IMR-90 (cell line): ENCODE measurements at regions not wholly inside any gene's neighbourhood (a gene's known extent, or its start where the extent isn't known, plus 50 kb on each side); places are given as distances from the start of the nearest gene placed in this dataset.

Source experiments
- ATAC-seq: fragments of 200-7000 bp; cut with Tn5 transposase; 2 replicates; pipeline ENCODE4 v1.9.1; 2020; ENCODE audit warnings: low read depth, mild to moderate bottlenecking, moderate library complexity
- BruUV-seq: library from RNA; stranded (reverse); fragments of 400-500 nt; replicated peaks from 2 replicates; lab custom pipeline; 2021; lab: Mats Ljungman, UMichigan
- CTCF ChIA-PET: fragments of 300-600 bp; formaldehyde crosslinking; extraction: SDS; loops from one replicate; lab custom pipeline; 2021; ENCODE audit warnings: antibody characterized with exemption; lab: Yijun Ruan, JAX
- POLR2A ChIA-PET: fragments of 300-600 bp; sonication (Branson Sonifier 250); formaldehyde crosslinking; loops from one replicate; lab custom pipeline; 2022; ENCODE audit warnings: antibody characterized with exemption; ENCODE audit not compliant: unreplicated experiment; lab: Charles Lee
- DNase-seq: peaks from one replicate; pipeline ENCODE4 v3.0.0; 2013
- H2AFZ ChIP-seq: replicated peaks from 2 replicates; pipeline ENCODE3; 2013; ENCODE audit warnings: low read length, mild to moderate bottlenecking; ENCODE audit not compliant: poor library complexity
- H2AK5ac ChIP-seq: 2 replicates; pipeline ENCODE4 v1.6.1; 2013; ENCODE audit warnings: low read depth, low read length, inconsistent platforms
- H2AK9ac ChIP-seq: replicated peaks from 2 replicates; pipeline ENCODE3; 2013; ENCODE audit warnings: mild to moderate bottlenecking, low read depth, low read length, moderate library complexity; ENCODE audit not compliant: poor library complexity
- H2BK120ac ChIP-seq: 2 replicates; pipeline ENCODE4 v1.6.1; 2013; ENCODE audit warnings: low read depth, low read length, inconsistent platforms
- H2BK15ac ChIP-seq: 3 replicates; pipeline ENCODE4 v1.6.1; 2013; ENCODE audit warnings: low read depth, low read length, inconsistent platforms
- H2BK20ac ChIP-seq: 2 replicates; pipeline ENCODE4 v1.6.1; 2013; ENCODE audit warnings: low read depth, mild to moderate bottlenecking, inconsistent platforms, low read length, moderate library complexity
- H2BK5ac ChIP-seq: 2 replicates; pipeline ENCODE4 v1.6.1; 2013; ENCODE audit warnings: mild to moderate bottlenecking, low read depth, low read length, inconsistent platforms; ENCODE audit not compliant: poor library complexity, severe bottlenecking
- H3K14ac ChIP-seq: replicated peaks from 2 replicates; pipeline ENCODE4 v1.6.1; 2013; ENCODE audit warnings: low read depth, low read length, inconsistent platforms
- H3K18ac ChIP-seq: 2 replicates; pipeline ENCODE4 v1.6.1; 2013; ENCODE audit warnings: low read depth, low read length, control low read depth
- H3K23ac ChIP-seq: 2 replicates; pipeline ENCODE4 v1.6.1; 2013; ENCODE audit warnings: low read depth, low read length, inconsistent platforms
- H3K27ac ChIP-seq: 2 replicates; pipeline ENCODE4 v1.5.1; 2013; ENCODE audit warnings: mild to moderate bottlenecking, control low read depth, low read length; ENCODE audit not compliant: insufficient read depth
- H3K27me3 ChIP-seq: 2 replicates; pipeline ENCODE4 v1.6.1; 2013; ENCODE audit warnings: low read length; ENCODE audit not compliant: control insufficient read depth, insufficient read depth
- H3K36me3 ChIP-seq: 2 replicates; pipeline ENCODE4 v1.6.1; 2013; ENCODE audit warnings: low read length, mixed read lengths; ENCODE audit not compliant: control insufficient read depth, insufficient read depth
- H3K4ac ChIP-seq: 2 replicates; pipeline ENCODE4 v1.6.1; 2013; ENCODE audit warnings: low read depth, low read length, inconsistent platforms
- H3K4me1 ChIP-seq: 2 replicates; pipeline ENCODE4 v1.6.1; 2013; ENCODE audit warnings: low read length, mixed read lengths; ENCODE audit not compliant: control insufficient read depth, insufficient read depth
- H3K4me2 ChIP-seq: 2 replicates; pipeline ENCODE4 v1.6.1; 2013; ENCODE audit warnings: low read depth, mild to moderate bottlenecking, control low read depth, low read length, moderate library complexity
- H3K4me3 ChIP-seq: 2 replicates; pipeline ENCODE4 v1.5.1; 2013; ENCODE audit warnings: low read depth, mild to moderate bottlenecking, control low read depth, low read length, moderate library complexity; ENCODE audit not compliant: insufficient read depth
- H3K56ac ChIP-seq: 2 replicates; pipeline ENCODE4 v1.6.1; 2013; ENCODE audit warnings: low read length, inconsistent platforms; ENCODE audit not compliant: insufficient read depth; ENCODE audit errors: extremely low read depth
- H3K79me1 ChIP-seq, 2 experiments: 2 replicates each; pipeline ENCODE4 v1.6.1; 2013; ENCODE audit warnings: low read length in 2 of 2, inconsistent platforms in 1 of 2, low read depth in 1 of 2
- H3K9ac ChIP-seq: 2 replicates; pipeline ENCODE4 v1.6.1; 2013; ENCODE audit warnings: low read depth, low read length, control low read depth
- H3K9me1 ChIP-seq: 2 replicates; pipeline ENCODE4 v1.6.1; 2013; ENCODE audit warnings: low read length, inconsistent platforms; ENCODE audit not compliant: insufficient read depth
- H3K9me3 ChIP-seq: 2 replicates; pipeline ENCODE4 v1.6.1; 2013; ENCODE audit warnings: low read length; ENCODE audit not compliant: control insufficient read depth, insufficient read depth
- H4K20me1 ChIP-seq: 2 replicates; pipeline ENCODE4 v1.6.1; 2013; ENCODE audit warnings: low read length, inconsistent platforms; ENCODE audit not compliant: insufficient read depth
- H4K5ac ChIP-seq: 2 replicates; pipeline ENCODE4 v1.6.1; 2013; ENCODE audit warnings: mild to moderate bottlenecking, low read depth, low read length, control low read depth
- H4K8ac ChIP-seq, 2 experiments: 2 replicates each; pipeline ENCODE4 v1.6.1; 2013; ENCODE audit warnings: low read depth in 2 of 2, low read length in 2 of 2, control low read depth in 1 of 2, inconsistent platforms in 1 of 2
- H4K91ac ChIP-seq: 2 replicates; pipeline ENCODE4 v1.6.1; 2013; ENCODE audit warnings: low read depth, low read length, inconsistent platforms; ENCODE audit not compliant: insufficient read depth
- BHLHE40 ChIP-seq: fragments of 150-350 bp; IDR thresholded peaks from 2 replicates; pipeline ENCODE4 v1.6.1; 2016; ENCODE audit warnings: mild to moderate bottlenecking, low read depth, low read length
- CEBPB ChIP-seq: IDR thresholded peaks from 2 replicates; pipeline ENCODE4 v1.6.1; 2012; ENCODE audit warnings: low read depth, low read length, improper control_type of control experiment
- ELK1 ChIP-seq: fragments of 150-350 bp; IDR thresholded peaks from 2 replicates; pipeline ENCODE4 v1.6.1; 2016; ENCODE audit warnings: low read depth, mild to moderate bottlenecking, low read length, moderate library complexity, borderline replicate concordance
- FOS ChIP-seq: fragments of 150-350 bp; IDR thresholded peaks from 2 replicates; pipeline ENCODE4 v1.6.1; 2016; ENCODE audit warnings: low read depth, low read length
- MAFK ChIP-seq: IDR thresholded peaks from 2 replicates; pipeline ENCODE4 v1.6.1; 2012; ENCODE audit warnings: low read depth, low read length, improper control_type of control experiment
- MAZ ChIP-seq: IDR thresholded peaks from 2 replicates; pipeline ENCODE4 v1.6.1; 2012; ENCODE audit warnings: low read depth, mild to moderate bottlenecking, low read length, improper control_type of control experiment, moderate library complexity, borderline replicate concordance
- MXI1 ChIP-seq: IDR thresholded peaks from 2 replicates; pipeline ENCODE4 v1.6.1; 2012; ENCODE audit warnings: low read depth, mild to moderate bottlenecking, low read length, moderate library complexity, borderline replicate concordance
- NFE2L2 ChIP-seq: fragments of 150-350 bp; IDR thresholded peaks from 2 replicates; pipeline ENCODE4 v1.6.1; 2016; ENCODE audit warnings: low read depth, mild to moderate bottlenecking, low read length
- POLR2A ChIP-seq: IDR thresholded peaks from 2 replicates; pipeline ENCODE4 v1.6.1; 2012; ENCODE audit warnings: mild to moderate bottlenecking, low read depth, low read length
- RAD21 ChIP-seq: IDR thresholded peaks from 2 replicates; pipeline ENCODE4 v1.6.1; 2012; ENCODE audit warnings: low read length, improper control_type of control experiment
- RCOR1 ChIP-seq: IDR thresholded peaks from 2 replicates; pipeline ENCODE4 v1.6.1; 2012; ENCODE audit warnings: mild to moderate bottlenecking, low read length, improper control_type of control experiment; ENCODE audit not compliant: insufficient replicate concordance
- RFX5 ChIP-seq: IDR thresholded peaks from 2 replicates; pipeline ENCODE4 v1.8.0; 2012; ENCODE audit warnings: low read depth, mild to moderate bottlenecking, low read length, moderate library complexity
- SMC3 ChIP-seq: fragments of 150-350 bp; IDR thresholded peaks from 2 replicates; pipeline ENCODE4 v1.6.1; 2016; ENCODE audit warnings: low read depth, mild to moderate bottlenecking, antibody characterized with exemption, low read length, moderate library complexity
- WGBS, 2 experiments: methylation state at CpG; one replicate each; pipeline versions ENCODE4 v1.1.5 to v1.1.7; 2013; ENCODE audit warnings: missing lambda C conversion rate in 2 of 2; ENCODE audit not compliant: insufficient read length in 1 of 2; ENCODE audit errors: extremely low coverage in 2 of 2; 5-methylcytosine and 5-hydroxymethylcytosine counted together
- dilution Hi-C: fragments of 300-500 bp; cut with HindIII; formaldehyde crosslinking; loops from one replicate; pipeline ENCODE4 v1.14.3; 2018; ENCODE audit warnings: low sequenced_read_pairs; ENCODE audit not compliant: unreplicated experiment
- in situ Hi-C: fragments of 300-500 bp; cut with MboI; formaldehyde crosslinking; loops from 3 replicates; pipeline ENCODE4 v1.14.3; 2019; ENCODE audit warnings: low sequenced_read_pairs, inconsistent platforms, mixed read lengths
- intact Hi-C: fragments of 100-400 bp; cut with micrococcal nuclease; formaldehyde crosslinking; loops from 2 replicates; pipeline ENCODE4 v1.10.0; 2022
- TF ChIP-seq, protein P1 (sequence below): fragments of 150-350 bp; IDR thresholded peaks from 2 replicates; pipeline ENCODE4 v1.6.1; 2017; ENCODE audit warnings: mild to moderate bottlenecking, antibody characterized with exemption, low read length, low read depth

DNA sequence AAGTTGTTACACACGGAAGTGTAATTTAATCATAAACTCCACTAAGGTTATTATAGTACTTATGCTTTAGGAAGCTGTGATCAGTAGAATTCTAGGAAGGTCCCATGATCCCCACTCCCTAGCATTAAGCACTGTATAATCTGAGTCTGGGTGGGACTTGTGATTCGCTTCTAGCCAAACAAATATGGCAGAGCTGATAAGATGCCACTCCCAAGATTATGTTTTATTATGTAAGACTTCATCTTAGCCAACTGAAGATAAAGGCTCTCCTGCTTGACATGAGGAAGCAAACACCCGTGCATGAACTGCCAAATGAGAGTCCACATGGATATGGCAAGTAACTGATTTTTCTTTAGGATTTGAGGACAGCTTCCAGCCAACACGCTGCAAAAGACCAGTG lies 186.4 kb upstream of the NDST3 start:
- TF ChIP-seq MXI1, result no peak
- TF ChIP-seq MAZ, result no peak
- TF ChIP-seq CEBPB, result no peak
- no peak for TF ChIP-seq FOS
- no peak for TF ChIP-seq SMC3
- TF ChIP-seq ELK1, result no peak
- TF ChIP-seq NFE2L2, result no peak
- no peak for TF ChIP-seq RAD21
- no peak for TF ChIP-seq RFX5
- TF ChIP-seq, protein P1, sequence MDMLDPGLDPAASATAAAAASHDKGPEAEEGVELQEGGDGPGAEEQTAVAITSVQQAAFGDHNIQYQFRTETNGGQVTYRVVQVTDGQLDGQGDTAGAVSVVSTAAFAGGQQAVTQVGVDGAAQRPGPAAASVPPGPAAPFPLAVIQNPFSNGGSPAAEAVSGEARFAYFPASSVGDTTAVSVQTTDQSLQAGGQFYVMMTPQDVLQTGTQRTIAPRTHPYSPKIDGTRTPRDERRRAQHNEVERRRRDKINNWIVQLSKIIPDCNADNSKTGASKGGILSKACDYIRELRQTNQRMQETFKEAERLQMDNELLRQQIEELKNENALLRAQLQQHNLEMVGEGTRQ, result no peak
- TF ChIP-seq MAFK, result no peak
- TF ChIP-seq RCOR1, result no peak
- no peak for TF ChIP-seq POLR2A
- TF ChIP-seq BHLHE40, result no peak

More for the DNA sequence above, 186.4 kb upstream of the NDST3 start:
- Histone ChIP-seq H2AK9ac (no peak overlapping the region), H3K18ac (no peak overlapping the region), H3K4me2 (no peak overlapping the region), H4K20me1 (no peaks in the 10 kb centered on the region), H3K36me3 (no peaks in the 10 kb centered on the region), H3K4ac (no peak overlapping the region), H3K9ac (no peak overlapping the region), H3K9me1 (no peaks in the 10 kb centered on the region), H2BK15ac (no peak overlapping the region), H3K4me3 (no peak overlapping the region), H4K8ac (no peak overlapping the region), H2BK120ac (no peak overlapping the region), H4K91ac (no peak overlapping the region), H3K4me1 (no peaks in the 10 kb centered on the region), H3K79me1 (no peaks in the 10 kb centered on the region), H3K9me3 (no peaks in the 10 kb centered on the region), H2AFZ (no peak overlapping the region), H3K27me3 (no peaks in the 10 kb centered on the region), H3K27ac (no peak overlapping the region), H3K14ac (no peak overlapping the region), H3K56ac (no peak overlapping the region), H4K5ac (no peak overlapping the region), H3K23ac (no peak overlapping the region), H2AK5ac (no peak overlapping the region), H2BK5ac (no peak overlapping the region), H2BK20ac (no peak overlapping the region)
- dilution Hi-C loops, result no loop called here
- CTCF ChIA-PET, result no interaction called here
- no peak for DNase-seq
- no TSS peak for BruUV-seq
- POLR2A ChIA-PET, result no interaction called here
- ATAC-seq, result no peak
- WGBS, 2 experiments, result no CpG with 5 or more reads among the region's 4 CpGs
- in situ Hi-C loops, result no loop called here
- intact Hi-C loops, result no loop called here
